ENCODE measurements at regions not wholly inside any gene's neighbourhood (a gene's known extent, or its start where the extent isn't known, plus 50 kb on each side); places are given as distances from the start of the nearest gene placed in this dataset.
A peak's percentile ranks its signal among the peaks of the same experiment; 100 is the strongest.

GRCh38 chr10:9195385-9195784 is 1140.9 kb downstream of the GATA3 start:
- no peak for DNase-seq (ENCODE audit: low read depth)

DNA sequence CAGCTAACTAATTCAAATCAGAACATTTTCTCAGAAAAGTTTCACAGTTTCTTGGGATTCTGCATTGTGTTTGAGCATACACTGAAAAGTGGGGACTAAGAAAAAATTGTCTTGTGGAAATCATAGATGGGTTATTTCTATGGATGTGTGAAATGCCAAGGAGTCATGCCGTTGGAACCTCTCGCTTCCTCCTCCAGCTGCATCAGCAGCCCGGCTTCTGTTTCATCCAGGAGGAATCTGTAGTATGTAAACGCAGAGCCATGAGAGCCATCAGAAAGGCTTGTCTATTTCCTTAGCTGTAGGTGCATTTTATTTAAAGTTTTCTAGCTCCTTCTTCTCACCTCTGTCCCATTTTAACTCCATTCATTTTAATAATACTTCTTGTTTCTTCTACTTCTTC is 1144.1 kb downstream of the GATA3 start:
- DNase-seq (ENCODE audit: low read depth), result no peak

DNA sequence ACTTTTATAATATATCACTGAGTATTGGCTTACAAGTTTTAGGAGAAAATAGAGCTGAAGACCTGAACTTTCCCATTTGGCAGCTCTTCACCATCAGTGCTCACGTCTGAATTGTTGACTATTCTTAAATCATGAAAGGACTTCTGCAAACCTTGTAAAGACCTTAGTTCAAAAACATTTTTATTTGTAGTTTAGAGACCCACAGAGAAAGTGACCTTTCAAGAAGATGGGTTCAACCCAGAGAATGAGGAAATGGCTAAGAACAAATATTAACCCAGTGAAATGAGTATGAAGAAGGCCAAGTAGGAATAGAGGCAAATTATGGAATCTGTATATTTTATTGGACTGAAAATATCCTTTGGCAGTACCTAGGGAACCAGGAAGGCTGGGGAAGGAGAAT is 1151.1 kb downstream of the GATA3 start:
- DNase-seq (ENCODE audit: low read depth), result no peak

- DNase-seq (ENCODE audit: low read depth), result peak; percentile 19
Measured at GRCh38 chr10:9209105-9209798, 1154.8 kb downstream of the GATA3 start.

DNA sequence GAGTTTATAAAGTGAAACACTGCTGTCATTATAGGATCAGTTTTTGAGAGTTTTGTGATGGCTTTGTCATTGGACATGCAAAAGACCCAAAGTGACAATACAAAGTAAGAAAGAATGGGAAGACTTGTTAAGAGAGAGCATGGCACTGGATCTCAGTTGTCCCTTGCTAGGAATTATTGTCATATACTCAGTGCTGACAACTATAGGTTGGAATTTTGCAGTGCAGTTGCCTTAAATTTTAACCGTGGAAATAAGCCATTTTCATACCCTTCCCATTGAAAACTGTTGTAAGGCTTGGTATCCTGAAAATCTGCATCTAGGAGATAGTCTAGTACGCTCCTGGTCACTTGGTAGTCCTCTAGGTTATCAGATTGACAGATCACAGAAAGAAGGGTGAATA is 1156.7 kb downstream of the GATA3 start:
- DNase-seq (ENCODE audit: low read depth), result no peak

- DNase-seq (ENCODE audit: low read depth), result no peak
Measured at GRCh38 chr10:9214618-9215017, 1160.1 kb downstream of the GATA3 start.

- DNase-seq (ENCODE audit: low read depth), result no peak
Measured at GRCh38 chr10:9215121-9215520, 1160.6 kb downstream of the GATA3 start.

- DNase-seq (ENCODE audit: low read depth), result no peak
Measured at GRCh38 chr10:9219860-9220259, 1165.4 kb downstream of the GATA3 start.

- no peak for DNase-seq (ENCODE audit: low read depth)
Measured at GRCh38 chr10:9222917-9223316, 1168.4 kb downstream of the GATA3 start.

DNA sequence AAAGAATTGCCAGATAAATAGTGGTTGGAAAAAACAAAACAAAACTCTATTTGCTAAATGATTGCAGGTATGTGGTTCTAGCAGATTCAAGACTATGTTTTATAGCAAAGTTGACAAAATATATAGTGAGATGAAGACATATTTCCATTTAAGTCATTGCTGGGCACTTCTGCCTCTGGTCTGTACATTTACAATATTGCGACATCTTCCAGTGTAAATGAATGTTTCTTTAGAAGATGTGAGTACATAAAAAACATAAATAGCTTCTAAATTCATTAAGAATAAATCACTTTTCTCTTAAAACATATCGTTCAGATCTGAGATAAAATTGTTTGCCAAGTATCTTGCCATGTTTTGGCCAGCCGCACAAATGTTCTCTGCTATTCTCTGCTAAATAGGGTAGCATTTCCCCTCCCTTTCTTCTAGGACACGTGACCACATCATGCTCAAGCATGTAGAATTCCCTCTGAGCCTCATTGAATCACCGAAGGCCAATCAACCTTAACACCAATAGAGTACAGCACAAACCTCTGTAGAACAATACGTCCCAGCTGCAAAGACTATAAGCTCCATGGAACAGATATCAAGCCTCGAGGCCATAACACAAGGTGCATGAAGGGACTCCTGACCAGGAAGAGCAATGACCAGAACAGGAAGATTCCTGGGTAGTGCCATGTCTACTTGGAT is 1173.3 kb downstream of the GATA3 start:
- no peak for DNase-seq (ENCODE audit: low read depth)

GRCh38 chr10:9228771-9229170 is 1174.3 kb downstream of the GATA3 start:
- DNase-seq (ENCODE audit: low read depth), result no peak

DNA sequence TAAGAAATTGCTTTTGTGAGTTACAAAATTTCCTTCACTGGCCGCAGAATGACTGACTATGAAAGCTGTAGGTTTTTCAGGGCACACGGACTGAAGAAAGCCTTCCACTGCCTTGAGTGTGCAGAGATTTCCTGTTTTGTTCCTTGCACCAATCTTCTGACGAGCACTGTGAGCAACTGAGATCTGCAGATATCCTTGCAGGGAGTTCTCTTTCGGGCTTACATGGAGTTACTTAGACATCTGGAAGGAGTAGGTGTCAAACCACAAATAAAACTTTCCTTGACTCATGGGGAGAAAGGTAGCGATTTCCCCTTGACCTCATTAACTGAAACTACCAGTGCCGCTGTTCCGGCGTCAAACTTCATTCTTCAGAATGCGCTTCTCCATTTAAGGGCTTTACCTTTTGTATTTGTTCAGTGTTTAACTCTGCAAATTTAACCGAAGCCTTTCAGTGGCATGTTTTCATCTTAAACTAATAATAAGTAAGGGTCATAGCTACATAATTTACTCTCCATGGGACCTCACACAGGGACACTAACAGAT is 1175.3 kb downstream of the GATA3 start:
- no peak for DNase-seq (ENCODE audit: low read depth)

GRCh38 chr10:9230625-9231024 is 1176.1 kb downstream of the GATA3 start:
- DNase-seq (ENCODE audit: low read depth), result no peak

DNA sequence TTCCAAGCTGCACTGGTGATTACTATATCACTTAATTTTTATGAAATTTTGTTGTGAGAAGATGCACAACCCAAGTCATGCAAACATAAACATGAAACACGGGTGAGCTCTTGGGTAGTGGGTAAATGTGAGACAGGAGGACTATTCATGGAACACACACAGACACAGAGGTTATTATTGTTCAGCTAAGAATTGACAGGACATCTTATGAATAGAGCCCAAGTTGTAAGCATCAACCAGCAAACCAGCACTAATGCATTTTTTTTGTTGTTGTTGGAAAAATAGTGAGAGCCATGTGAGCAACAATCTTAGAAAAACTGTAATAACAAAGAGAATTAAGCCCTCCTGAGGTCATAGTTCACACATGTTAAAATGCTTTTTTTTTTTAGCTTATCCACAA is 1179.7 kb downstream of the GATA3 start:
- no peak for DNase-seq (ENCODE audit: low read depth)

- DNase-seq (ENCODE audit: low read depth), result no peak
Measured at GRCh38 chr10:9238041-9238440, 1183.6 kb downstream of the GATA3 start.

- no peak for DNase-seq (ENCODE audit: low read depth)
Measured at GRCh38 chr10:9239298-9239697, 1184.8 kb downstream of the GATA3 start.

DNA sequence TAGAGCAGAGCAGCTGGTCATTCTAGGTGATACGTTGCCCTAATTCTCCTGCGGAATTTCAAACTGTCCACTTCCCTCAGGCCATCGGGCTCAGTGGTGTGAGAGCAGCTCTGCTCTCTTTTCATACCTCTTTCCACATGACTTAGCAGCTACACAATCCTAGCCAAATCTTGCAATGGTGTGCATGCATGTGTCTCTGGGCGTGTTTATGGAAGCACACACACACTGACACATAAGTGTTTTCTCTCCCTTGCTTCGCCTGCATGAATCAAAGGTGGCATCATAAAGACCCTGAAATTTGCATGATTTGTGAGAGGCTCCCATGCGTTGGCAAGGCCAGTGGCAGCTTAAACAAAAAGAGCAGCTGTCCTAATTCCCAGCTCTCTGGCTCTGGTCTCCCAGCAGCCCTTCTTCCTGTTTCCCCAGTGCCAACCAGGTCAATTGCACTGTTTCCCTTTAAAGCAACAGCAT is 1189.5 kb downstream of the GATA3 start:
- DNase-seq (ENCODE audit: low read depth), result no peak

DNA sequence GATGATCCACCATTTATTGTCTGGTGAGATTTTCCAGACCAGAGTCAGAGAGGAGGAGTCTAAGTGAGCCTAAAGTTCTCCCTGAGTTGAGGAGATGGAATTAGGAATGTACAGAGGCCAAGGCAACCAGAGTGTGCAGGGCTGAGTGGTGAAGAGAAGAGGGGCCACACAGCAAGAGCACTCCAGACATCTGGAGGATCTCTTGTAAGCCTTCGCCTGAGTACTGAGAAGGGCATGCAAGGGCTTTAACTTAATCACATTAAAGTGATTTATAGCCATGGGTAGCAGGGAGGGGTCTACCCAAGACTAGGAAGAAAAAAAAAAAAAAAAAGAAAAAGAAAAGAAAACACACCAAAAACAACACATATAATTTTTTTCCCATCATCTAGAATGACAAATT is 1190.4 kb downstream of the GATA3 start:
- no peak for DNase-seq (ENCODE audit: low read depth)

- no peak for DNase-seq (ENCODE audit: low read depth)
Measured at GRCh38 chr10:9253121-9253520, 1198.6 kb downstream of the GATA3 start.

DNA sequence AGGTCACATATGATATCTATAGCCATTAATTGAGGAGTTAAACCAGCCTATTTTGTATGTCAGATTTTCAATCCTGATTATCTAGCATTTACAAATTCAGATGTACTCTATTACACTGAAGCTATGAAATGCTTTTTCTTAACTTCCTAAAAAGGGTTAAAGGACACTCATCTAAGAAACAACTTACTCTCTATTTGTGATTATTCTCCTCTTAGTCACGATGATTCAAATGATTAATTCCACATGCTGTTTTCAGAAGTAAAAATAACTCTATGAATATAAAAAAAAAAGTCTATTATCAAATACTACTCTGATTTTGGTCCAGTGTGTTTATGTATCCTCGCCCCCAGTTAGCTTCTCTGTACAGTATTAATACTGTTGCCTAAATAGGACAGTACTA is 1199.9 kb downstream of the GATA3 start:
- no peak for DNase-seq (ENCODE audit: low read depth)

DNA sequence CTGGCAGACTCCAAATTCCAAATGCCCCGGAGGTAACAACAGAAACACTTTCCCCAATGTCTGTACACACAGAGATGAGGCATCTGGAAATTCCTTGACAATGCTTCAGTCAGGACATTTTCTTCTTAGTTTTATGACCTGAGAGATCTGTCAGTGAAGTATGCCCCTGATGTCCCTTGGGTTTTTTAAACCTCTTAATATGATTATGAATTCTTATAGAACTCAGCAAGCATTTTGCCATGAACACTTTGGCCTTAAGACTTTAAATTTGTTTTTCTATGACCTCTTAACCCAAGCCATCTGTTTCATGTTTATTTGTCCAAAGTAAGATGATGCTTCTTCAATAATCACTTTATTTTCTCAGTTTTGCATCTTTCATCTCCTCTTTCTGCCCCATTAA is 1206.2 kb downstream of the GATA3 start:
- no peak for DNase-seq (ENCODE audit: low read depth)

DNA sequence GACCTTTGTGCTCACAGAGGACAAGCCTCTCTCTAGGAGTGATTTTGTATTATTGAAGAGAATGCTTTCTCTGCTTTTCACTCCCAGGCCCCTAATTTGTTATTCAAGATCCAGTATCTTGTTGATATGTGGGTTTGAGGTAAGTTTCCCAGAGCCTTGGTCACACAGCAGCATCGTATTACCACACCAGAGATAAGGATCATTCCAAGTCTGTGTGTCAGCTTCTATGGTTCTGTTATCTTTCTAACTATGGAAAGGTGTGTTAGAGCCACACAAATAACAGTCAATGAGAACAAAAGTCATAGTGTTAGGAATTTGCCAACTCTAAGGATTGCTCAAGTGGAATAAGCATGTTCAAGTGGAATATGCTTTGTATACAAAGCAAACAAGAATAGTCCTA is 1208.3 kb downstream of the GATA3 start:
- no peak for DNase-seq (ENCODE audit: low read depth)

DNA sequence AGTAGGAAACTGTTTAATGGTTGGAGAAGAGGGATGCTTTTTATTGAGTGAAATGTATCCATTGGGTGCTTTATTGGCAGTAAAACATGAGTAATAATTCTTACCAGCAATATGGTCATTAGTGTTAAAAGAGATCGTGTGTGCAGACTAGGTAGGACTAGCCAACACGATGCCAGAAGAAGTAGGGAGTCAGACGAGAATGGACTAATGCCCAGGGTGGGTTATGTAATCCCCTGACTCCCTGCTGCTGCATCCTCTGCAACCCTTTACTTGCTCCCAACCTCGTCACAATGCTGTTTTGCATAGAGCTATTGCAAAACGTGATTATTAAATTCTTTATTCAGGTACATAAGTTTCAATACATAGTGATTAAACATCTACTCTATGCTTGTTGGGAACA is 1213.7 kb downstream of the GATA3 start:
- DNase-seq (ENCODE audit: low read depth), result no peak
